SH-SY5Y (cell line): ENCODE measurements at regions not wholly inside any gene's neighbourhood (a gene's known extent, or its start where the extent isn't known, plus 50 kb on each side); places are given as distances from the start of the nearest gene placed in this dataset.

Source experiments
- GATA2 ChIP-seq: IDR thresholded peaks from 2 replicates; pipeline ENCODE4 v1.6.1; 2011; ENCODE audit warnings: mild to moderate bottlenecking, low read depth, low read length
- GATA3 ChIP-seq: IDR thresholded peaks from 2 replicates; pipeline ENCODE4 v1.6.1; 2011; ENCODE audit warnings: low read depth, mild to moderate bottlenecking, low read length, moderate library complexity

GRCh38 chr12:13411287-13411686 lies 214.8 kb downstream of the EMP1 start:
- TF ChIP-seq GATA2 (no peak), GATA3 (no peak)
